Thoracic aorta (tissue), 2 donors: ENCODE measurements at regions not wholly inside any gene's neighbourhood (a gene's known extent, or its start where the extent isn't known, plus 50 kb on each side); places are given as distances from the start of the nearest gene placed in this dataset.

Experiments used
- ATAC-seq: fragments of 150-250 bp; one replicate; pipeline ENCODE4 v1.8.0; 2017; ENCODE audit warnings: low read depth; ENCODE audit not compliant: insufficient number of reproducible peaks, low FRiP score
- DNase-seq: peaks from one replicate; pipeline ENCODE4 v3.0.0-alpha.2; 2020; ENCODE audit warnings: low spot score
- H3K27ac ChIP-seq, 2 donors: fragments of 200-600 bp; sonication (generic); 1 replicate in 1 of 2; 2 replicates in 1 of 2; pipeline ENCODE4 v1.5.1; 2016; ENCODE audit warnings: mild to moderate bottlenecking in 2 of 2, moderate library complexity in 2 of 2
- H3K27me3 ChIP-seq: fragments of 200-600 bp; sonication (generic); replicated peaks from 2 replicates; pipeline ENCODE4 v1.6.0; 2016; ENCODE audit warnings: mild to moderate bottlenecking; ENCODE audit not compliant: insufficient read depth
- H3K36me3 ChIP-seq: fragments of 200-600 bp; sonication (generic); one replicate; pipeline ENCODE4 v1.5.1; 2016
- H3K4me1 ChIP-seq, 2 donors: fragments of 200-600 bp; sonication (generic); 1 replicate in 1 of 2; 2 replicates in 1 of 2; pipeline versions ENCODE4 v1.5.1 to v1.6.0; 2016; ENCODE audit warnings: low read depth in 2 of 2, mild to moderate bottlenecking in 1 of 2; ENCODE audit not compliant: control insufficient read depth in 1 of 2
- H3K4me3 ChIP-seq: fragments of 200-600 bp; sonication (generic); 2 replicates; pipeline ENCODE4 v1.5.1; 2016; ENCODE audit warnings: mild to moderate bottlenecking
- H3K9me3 ChIP-seq: fragments of 200-600 bp; sonication (generic); 2 replicates; pipeline ENCODE4 v1.5.1; 2016
- CTCF ChIP-seq: fragments of 200-600 bp; sonication (generic); IDR thresholded peaks from one replicate; pipeline ENCODE4 v1.5.1; 2019; ENCODE audit warnings: antibody characterized with exemption

- H3K9me3 ChIP-seq, result peaks cover 3% of the 10 kb centered on the region
- ATAC-seq, result no peak
- TF ChIP-seq CTCF, result no peak
- no peaks in the 10 kb centered on the region for H3K4me1 ChIP-seq
- H3K27ac ChIP-seq, result no peak overlapping the region
- H3K27me3 ChIP-seq, result no peaks in the 10 kb centered on the region
- DNase-seq, result no peak
- no peaks in the 10 kb centered on the region for H3K36me3 ChIP-seq
- H3K4me3 ChIP-seq, result no peak overlapping the region
Measured at GRCh38 chr2:23183733-23184132, 201.2 kb upstream of the KLHL29 start.

- TF ChIP-seq CTCF, result no peak
- no peak for ATAC-seq
- no peak overlapping the region for H3K4me3 ChIP-seq
- no peaks in the 10 kb centered on the region for H3K27me3 ChIP-seq
- H3K4me1 ChIP-seq, result no peaks in the 10 kb centered on the region
- no peaks in the 10 kb centered on the region for H3K36me3 ChIP-seq
- H3K9me3 ChIP-seq, result no peaks in the 10 kb centered on the region
- DNase-seq, result no peak
- no peak overlapping the region for H3K27ac ChIP-seq
Measured at GRCh38 chr2:23198316-23199114, 186.5 kb upstream of the KLHL29 start.

GRCh38 chr2:23199115-23199918, 185.7 kb upstream of the KLHL29 start:
- Histone ChIP-seq H3K27ac (no peak overlapping the region), H3K4me3 (no peak overlapping the region), H3K4me1 (no peaks in the 10 kb centered on the region), H3K9me3 (no peaks in the 10 kb centered on the region), H3K27me3 (no peaks in the 10 kb centered on the region), H3K36me3 (no peaks in the 10 kb centered on the region)
- TF ChIP-seq CTCF, result peak; percentile 9
- no peak for ATAC-seq
- DNase-seq, result no peak

- Histone ChIP-seq H3K4me3 (no peak overlapping the region), H3K27me3 (no peaks in the 10 kb centered on the region), H3K9me3 (no peaks in the 10 kb centered on the region), H3K27ac (no peak overlapping the region), H3K36me3 (no peaks in the 10 kb centered on the region), H3K4me1 (no peaks in the 10 kb centered on the region)
- ATAC-seq (no peak), DNase-seq (no peak)
- TF ChIP-seq CTCF, result no peak
Measured at GRCh38 chr2:23200068-23200786, 184.8 kb upstream of the KLHL29 start.

GRCh38 chr2:23200787-23201114, 184.2 kb upstream of the KLHL29 start:
- H3K27me3 ChIP-seq, result no peaks in the 10 kb centered on the region
- H3K36me3 ChIP-seq, result no peaks in the 10 kb centered on the region
- no peaks in the 10 kb centered on the region for H3K9me3 ChIP-seq
- no peak overlapping the region for H3K4me3 ChIP-seq
- no peak overlapping the region for H3K27ac ChIP-seq
- no peak for TF ChIP-seq CTCF
- H3K4me1 ChIP-seq, result no peaks in the 10 kb centered on the region
- ATAC-seq, result no peak
- no peak for DNase-seq
